ENCODE measurements at regions not wholly inside any gene's neighbourhood (a gene's known extent, or its start where the extent isn't known, plus 50 kb on each side); places are given as distances from the start of the nearest gene placed in this dataset.

DNA sequence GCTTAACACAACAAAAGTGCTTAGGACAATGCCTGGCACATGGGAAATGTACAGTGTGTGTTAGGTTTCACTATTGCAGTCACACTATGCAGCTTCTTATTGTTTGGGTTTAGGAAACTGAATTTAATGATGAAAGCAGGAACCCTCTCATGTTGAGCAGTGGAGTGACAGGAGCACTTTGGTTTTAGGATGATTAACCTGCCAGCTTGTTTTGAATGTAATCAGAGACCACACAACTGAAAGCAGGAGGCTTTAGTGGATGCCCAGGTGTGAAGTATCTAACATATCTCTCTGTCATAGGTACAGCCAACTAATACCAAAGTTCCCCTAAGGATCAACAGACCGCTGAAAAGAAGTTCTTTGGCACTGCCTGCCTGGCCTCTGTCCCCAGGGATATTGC is 406.9 kb upstream of the USP24 start:
- TF ChIP-seq, protein P1, sequence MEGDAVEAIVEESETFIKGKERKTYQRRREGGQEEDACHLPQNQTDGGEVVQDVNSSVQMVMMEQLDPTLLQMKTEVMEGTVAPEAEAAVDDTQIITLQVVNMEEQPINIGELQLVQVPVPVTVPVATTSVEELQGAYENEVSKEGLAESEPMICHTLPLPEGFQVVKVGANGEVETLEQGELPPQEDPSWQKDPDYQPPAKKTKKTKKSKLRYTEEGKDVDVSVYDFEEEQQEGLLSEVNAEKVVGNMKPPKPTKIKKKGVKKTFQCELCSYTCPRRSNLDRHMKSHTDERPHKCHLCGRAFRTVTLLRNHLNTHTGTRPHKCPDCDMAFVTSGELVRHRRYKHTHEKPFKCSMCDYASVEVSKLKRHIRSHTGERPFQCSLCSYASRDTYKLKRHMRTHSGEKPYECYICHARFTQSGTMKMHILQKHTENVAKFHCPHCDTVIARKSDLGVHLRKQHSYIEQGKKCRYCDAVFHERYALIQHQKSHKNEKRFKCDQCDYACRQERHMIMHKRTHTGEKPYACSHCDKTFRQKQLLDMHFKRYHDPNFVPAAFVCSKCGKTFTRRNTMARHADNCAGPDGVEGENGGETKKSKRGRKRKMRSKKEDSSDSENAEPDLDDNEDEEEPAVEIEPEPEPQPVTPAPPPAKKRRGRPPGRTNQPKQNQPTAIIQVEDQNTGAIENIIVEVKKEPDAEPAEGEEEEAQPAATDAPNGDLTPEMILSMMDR (CRISPR knock-in tag; IDR thresholded peaks at IDR 0.05) = no peak
- no peak for TF ChIP-seq ZFP62 (CRISPR knock-in tag; IDR thresholded peaks at IDR 0.05)
- no peak for TF ChIP-seq EP300 (IDR thresholded peaks at IDR 0.05; ENCODE audit: low read depth in 2 of 2, low read length in 2 of 2)
- no peak for TF ChIP-seq EP300 (CRISPR knock-in tag; IDR thresholded peaks at IDR 0.05; ENCODE audit: borderline replicate concordance)
- TF ChIP-seq ZNF253 (CRISPR knock-in tag; IDR thresholded peaks at IDR 0.05; ENCODE audit: borderline replicate concordance) = no peak
- no peak for TF ChIP-seq POLR2A (IDR thresholded peaks at IDR 0.05; ENCODE audit: insufficient read depth in 1 of 2, low read depth in 2 of 2, low read length in 2 of 2)
- TF ChIP-seq, protein P2, sequence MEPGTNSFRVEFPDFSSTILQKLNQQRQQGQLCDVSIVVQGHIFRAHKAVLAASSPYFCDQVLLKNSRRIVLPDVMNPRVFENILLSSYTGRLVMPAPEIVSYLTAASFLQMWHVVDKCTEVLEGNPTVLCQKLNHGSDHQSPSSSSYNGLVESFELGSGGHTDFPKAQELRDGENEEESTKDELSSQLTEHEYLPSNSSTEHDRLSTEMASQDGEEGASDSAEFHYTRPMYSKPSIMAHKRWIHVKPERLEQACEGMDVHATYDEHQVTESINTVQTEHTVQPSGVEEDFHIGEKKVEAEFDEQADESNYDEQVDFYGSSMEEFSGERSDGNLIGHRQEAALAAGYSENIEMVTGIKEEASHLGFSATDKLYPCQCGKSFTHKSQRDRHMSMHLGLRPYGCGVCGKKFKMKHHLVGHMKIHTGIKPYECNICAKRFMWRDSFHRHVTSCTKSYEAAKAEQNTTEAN (CRISPR knock-in tag; conservative IDR thresholded peaks at IDR 0.05) = no peak
- TF ChIP-seq SP1 (IDR thresholded peaks at IDR 0.05) = no peak
- TF ChIP-seq SP1 (CRISPR knock-in tag; IDR thresholded peaks at IDR 0.05) = no peak
- no peak for TF ChIP-seq CREB1 (IDR thresholded peaks at IDR 0.05)
- TF ChIP-seq CREB1 (CRISPR knock-in tag; IDR thresholded peaks at IDR 0.05) = no peak
- TF ChIP-seq HOXA7 (CRISPR knock-in tag; IDR thresholded peaks at IDR 0.05) = no peak
- TF ChIP-seq NCOA1 (CRISPR knock-in tag; IDR thresholded peaks at IDR 0.05) = no peak
- TF ChIP-seq JUNB (CRISPR knock-in tag; IDR thresholded peaks at IDR 0.05; ENCODE audit: borderline replicate concordance) = no peak
- no peak for TF ChIP-seq ZNF841 (CRISPR knock-in tag; IDR thresholded peaks at IDR 0.05; ENCODE audit: borderline replicate concordance)
